ENCODE measurements at regions not wholly inside any gene's neighbourhood (a gene's known extent, or its start where the extent isn't known, plus 50 kb on each side); places are given as distances from the start of the nearest gene placed in this dataset.

DNA sequence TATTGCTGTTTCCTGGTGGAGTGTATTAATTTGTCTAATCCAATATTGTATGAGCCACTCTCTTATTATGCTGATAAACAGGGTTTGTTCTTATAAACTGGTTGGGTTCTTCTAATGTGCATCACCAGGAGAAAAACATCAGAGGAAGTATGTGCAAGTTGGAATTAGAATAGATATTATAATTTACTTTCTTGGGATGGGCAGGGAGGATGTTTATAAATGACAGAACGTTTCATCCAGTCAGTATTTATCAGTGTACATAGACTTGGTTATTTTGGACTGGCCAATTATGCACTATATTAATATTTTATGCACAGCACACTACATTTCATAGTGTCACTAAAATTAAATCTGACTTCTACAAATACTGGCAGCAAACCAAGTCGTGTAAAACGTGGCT, 495.8 kb downstream of the PSAT1 start:
- no peak for FAIRE-seq
- TF ChIP-seq GATA2 (IDR thresholded peaks at IDR 0.05; ENCODE audit: insufficient read depth, insufficient read length, low read depth, low read length) (no peak), EZH2 (IDR thresholded peaks at IDR 0.05; ENCODE audit: borderline replicate concordance, low read depth, low read length, severe bottlenecking) (no peak)
- TF ChIP-seq, protein P1, sequence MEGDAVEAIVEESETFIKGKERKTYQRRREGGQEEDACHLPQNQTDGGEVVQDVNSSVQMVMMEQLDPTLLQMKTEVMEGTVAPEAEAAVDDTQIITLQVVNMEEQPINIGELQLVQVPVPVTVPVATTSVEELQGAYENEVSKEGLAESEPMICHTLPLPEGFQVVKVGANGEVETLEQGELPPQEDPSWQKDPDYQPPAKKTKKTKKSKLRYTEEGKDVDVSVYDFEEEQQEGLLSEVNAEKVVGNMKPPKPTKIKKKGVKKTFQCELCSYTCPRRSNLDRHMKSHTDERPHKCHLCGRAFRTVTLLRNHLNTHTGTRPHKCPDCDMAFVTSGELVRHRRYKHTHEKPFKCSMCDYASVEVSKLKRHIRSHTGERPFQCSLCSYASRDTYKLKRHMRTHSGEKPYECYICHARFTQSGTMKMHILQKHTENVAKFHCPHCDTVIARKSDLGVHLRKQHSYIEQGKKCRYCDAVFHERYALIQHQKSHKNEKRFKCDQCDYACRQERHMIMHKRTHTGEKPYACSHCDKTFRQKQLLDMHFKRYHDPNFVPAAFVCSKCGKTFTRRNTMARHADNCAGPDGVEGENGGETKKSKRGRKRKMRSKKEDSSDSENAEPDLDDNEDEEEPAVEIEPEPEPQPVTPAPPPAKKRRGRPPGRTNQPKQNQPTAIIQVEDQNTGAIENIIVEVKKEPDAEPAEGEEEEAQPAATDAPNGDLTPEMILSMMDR (IDR thresholded peaks at IDR 0.05; ENCODE audit: extremely low read depth in 1 of 2, insufficient read depth in 1 of 2, low read depth in 1 of 2, low read length in 2 of 2) = no peak
- TF ChIP-seq, protein P2, sequence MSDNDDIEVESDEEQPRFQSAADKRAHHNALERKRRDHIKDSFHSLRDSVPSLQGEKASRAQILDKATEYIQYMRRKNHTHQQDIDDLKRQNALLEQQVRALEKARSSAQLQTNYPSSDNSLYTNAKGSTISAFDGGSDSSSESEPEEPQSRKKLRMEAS (IDR thresholded peaks at IDR 0.05; ENCODE audit: insufficient read depth, insufficient read length) = no peak

DNA sequence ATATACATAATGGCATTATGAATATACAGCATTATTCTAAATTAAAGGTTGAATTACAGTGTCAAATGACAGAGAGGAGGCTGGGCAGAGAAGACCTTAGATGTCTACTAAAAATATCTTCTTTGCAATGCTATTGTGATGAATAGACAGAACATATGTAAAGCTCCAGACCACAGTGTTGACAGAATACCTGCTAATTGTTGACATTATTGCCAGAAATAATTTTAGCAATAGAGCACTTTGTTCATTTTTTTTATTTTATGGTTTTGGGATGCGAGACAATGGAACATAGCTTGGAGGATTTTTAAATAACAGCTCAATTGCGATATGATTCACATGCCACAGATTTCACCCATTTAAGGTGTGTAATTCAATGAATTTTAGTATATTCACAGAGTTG, 508.8 kb downstream of the PSAT1 start:
- CTCF ChIA-PET = no interaction called here
- intact Hi-C loops (cut with micrococcal nuclease) = no loop called here

More for the DNA sequence above, 495.8 kb downstream of the PSAT1 start:
- Histone ChIP-seq H3K79me2 (ENCODE audit: control insufficient read depth, insufficient read depth, low read length) (no peaks in the 10 kb centered on the region), H3K4me1 (ENCODE audit: control insufficient read depth, extremely low read depth, insufficient read depth, low read length) (no peaks in the 10 kb centered on the region), H3K27ac (ENCODE audit: insufficient read depth, low read depth, low read length) (no peak overlapping the region), H3K4me3 (replicated peaks in 1 of 3; ENCODE audit: insufficient read depth in 1 of 3, low read depth in 1 of 3, low read length in 3 of 3) (no peak overlapping the region), H3K36me3 (ENCODE audit: control insufficient read depth in 2 of 2, extremely low read depth in 1 of 2, insufficient read depth in 2 of 2, low read length in 2 of 2) (no peaks in the 10 kb centered on the region), H3K9ac (replicated peaks; ENCODE audit: extremely low read depth, insufficient read depth, low read length) (no peak overlapping the region), H3K9me3 (replicated peaks; ENCODE audit: control insufficient read depth, insufficient read depth, low read length) (no peaks in the 10 kb centered on the region), H3K9me1 (replicated peaks; ENCODE audit: control insufficient read depth, extremely low read depth, insufficient read depth, low read length) (no peaks in the 10 kb centered on the region), H3K27me3 (ENCODE audit: control insufficient read depth in 2 of 2, insufficient read depth in 2 of 2, low read length in 2 of 2) (no peaks in the 10 kb centered on the region), H3K4me2 (ENCODE audit: insufficient read depth, low read length) (no peak overlapping the region), H2AFZ (ENCODE audit: low read depth, low read length) (no peak overlapping the region), H4K20me1 (replicated peaks; ENCODE audit: control insufficient read depth, extremely low read depth, insufficient read depth, low read length) (no peaks in the 10 kb centered on the region)
- ChIA-PET CTCF (no interaction called here), POLR2A (no interaction called here)
- dilution Hi-C loops (cut with MboI; ENCODE audit: extremely low pct_ligation_motif_present, low sequenced_read_pairs) (no loop called here), intact Hi-C loops (cut with micrococcal nuclease) (no loop called here)
- DNase-seq (ENCODE audit: low read depth, low spot score) = no peak
- BruUV-seq (replicated peaks) = no TSS peak

More for the DNA sequence above, 508.8 kb downstream of the PSAT1 start:
- dilution Hi-C loops (cut with MboI; ENCODE audit: extremely low pct_ligation_motif_present, low sequenced_read_pairs) = no loop called here
- Histone ChIP-seq H3K4me1 (ENCODE audit: control insufficient read depth, extremely low read depth, insufficient read depth, low read length) (no peaks in the 10 kb centered on the region), H4K20me1 (replicated peaks; ENCODE audit: control insufficient read depth, extremely low read depth, insufficient read depth, low read length) (no peaks in the 10 kb centered on the region), H3K9ac (replicated peaks; ENCODE audit: extremely low read depth, insufficient read depth, low read length) (no peak overlapping the region), H3K4me3 (replicated peaks in 1 of 3; ENCODE audit: insufficient read depth in 1 of 3, low read depth in 1 of 3, low read length in 3 of 3) (no peak overlapping the region), H3K79me2 (ENCODE audit: control insufficient read depth, insufficient read depth, low read length) (no peaks in the 10 kb centered on the region), H3K36me3 (ENCODE audit: control insufficient read depth in 2 of 2, extremely low read depth in 1 of 2, insufficient read depth in 2 of 2, low read length in 2 of 2) (no peaks in the 10 kb centered on the region), H3K27me3 (ENCODE audit: control insufficient read depth in 2 of 2, insufficient read depth in 2 of 2, low read length in 2 of 2) (no peaks in the 10 kb centered on the region), H3K9me1 (replicated peaks; ENCODE audit: control insufficient read depth, extremely low read depth, insufficient read depth, low read length) (no peaks in the 10 kb centered on the region), H3K9me3 (replicated peaks; ENCODE audit: control insufficient read depth, insufficient read depth, low read length) (no peaks in the 10 kb centered on the region), H3K27ac (ENCODE audit: insufficient read depth, low read depth, low read length) (no peak overlapping the region), H3K4me2 (ENCODE audit: insufficient read depth, low read length) (no peak overlapping the region), H2AFZ (ENCODE audit: low read depth, low read length) (no peak overlapping the region)
- no peak for TF ChIP-seq GATA2 (IDR thresholded peaks at IDR 0.05; ENCODE audit: insufficient read depth, insufficient read length, low read depth, low read length)
- TF ChIP-seq, protein P1 (IDR thresholded peaks at IDR 0.05; ENCODE audit: extremely low read depth in 1 of 2, insufficient read depth in 1 of 2, low read depth in 1 of 2, low read length in 2 of 2) = no peak
- TF ChIP-seq POLR2A (IDR thresholded peaks at IDR 0.05; ENCODE audit: low read depth, low read length) = no peak
- TF ChIP-seq MYC (IDR thresholded peaks at IDR 0.05; ENCODE audit: low read depth, low read length) = no peak
- TF ChIP-seq FOS (IDR thresholded peaks at IDR 0.05; ENCODE audit: borderline replicate concordance, insufficient read depth, low read length) = no peak
- TF ChIP-seq POLR2AphosphoS5 (IDR thresholded peaks at IDR 0.05; ENCODE audit: insufficient read depth, low read depth, low read length) = no peak
- TF ChIP-seq, protein P2 (IDR thresholded peaks at IDR 0.05; ENCODE audit: insufficient read depth, insufficient read length) = no peak
- no peak for TF ChIP-seq JUN (IDR thresholded peaks at IDR 0.05; ENCODE audit: borderline replicate concordance, insufficient read depth, insufficient read length, low read depth)
- POLR2A ChIA-PET = no interaction called here
- FAIRE-seq (no peak), DNase-seq (ENCODE audit: low read depth, low spot score) (no peak)
- BruUV-seq (replicated peaks) = no TSS peak
